K562 (cell line): ENCODE measurements at regions not wholly inside any gene's neighbourhood (a gene's known extent, or its start where the extent isn't known, plus 50 kb on each side); places are given as distances from the start of the nearest gene placed in this dataset.

ENCODE experiments used
- CTCF ChIP-seq, 3 experiments: IDR thresholded peaks in 2 of 3; conservative IDR thresholded peaks in 1 of 3; 2 replicates each; pipeline ENCODE4 v1.5.1; 2011 to 2012; ENCODE audit warnings: low read length in 3 of 3, mild to moderate bottlenecking in 3 of 3, control low read depth in 2 of 3, improper control_type of control experiment in 1 of 3, inconsistent platforms in 1 of 3, low read depth in 1 of 3, mixed read lengths in 1 of 3, moderate library complexity in 1 of 3; ENCODE audit not compliant: insufficient read depth in 2 of 3
- FOXK1 ChIP-seq: sonication (generic); formaldehyde crosslinking; IDR thresholded peaks from 2 replicates; pipeline ENCODE4 v1.8.0; 2022; ENCODE audit warnings: missing genetic modification reagents, mild to moderate bottlenecking, borderline replicate concordance
- SAP30 ChIP-seq: fragments of 200-600 bp; sonication (generic); IDR thresholded peaks from 2 replicates; pipeline ENCODE4 v1.6.1; 2012; ENCODE audit warnings: borderline replicate concordance, low read depth, mild to moderate bottlenecking, moderate library complexity, low read length, control low read depth, inconsistent platforms; ENCODE audit not compliant: insufficient read depth, poor library complexity, severe bottlenecking
- SIN3A ChIP-seq, 2 experiments: fragments of 150-350 bp in 1 of 2; IDR thresholded peaks; 2 replicates each; pipeline ENCODE4 v1.6.1; 2011 to 2016; ENCODE audit warnings: borderline replicate concordance in 2 of 2, low read depth in 2 of 2, low read length in 2 of 2, mild to moderate bottlenecking in 2 of 2, moderate library complexity in 2 of 2; ENCODE audit not compliant: control insufficient read depth in 1 of 2
- TFAM ChIP-seq: fragments of 250-450 bp; sonication (Bioruptor Pico); conservative IDR thresholded peaks from 2 replicates; pipeline ENCODE4 v1.5.0; 2021; ENCODE audit warnings: mild to moderate bottlenecking, moderate library complexity
- ZMIZ1 ChIP-seq, 2 experiments: fragments of 150-350 bp in 1 of 2; IDR thresholded peaks; 2 replicates each; pipeline ENCODE4 v1.6.1; 2012 to 2016; ENCODE audit warnings: low read depth in 2 of 2, low read length in 2 of 2, mild to moderate bottlenecking in 1 of 2, moderate library complexity in 1 of 2

GRCh38 chr20:57794600-57795341 lies 85.0 kb upstream of the PMEPA1 start:
- no peak for TF ChIP-seq CTCF (IDR thresholded peaks at IDR 0.05 in 2 of 3, conservative IDR thresholded peaks at IDR 0.05 in 1 of 3; ENCODE audit: insufficient read depth in 2 of 3, low read depth in 1 of 3, low read length in 3 of 3)
- no peak for TF ChIP-seq FOXK1 (CRISPR knock-in tag)
- TF ChIP-seq SIN3A (IDR thresholded peaks at IDR 0.05; ENCODE audit: borderline replicate concordance in 2 of 2, control insufficient read depth in 1 of 2, low read depth in 2 of 2, low read length in 2 of 2): no peak
- no peak for TF ChIP-seq TFAM
- no peak for TF ChIP-seq ZMIZ1 (IDR thresholded peaks at IDR 0.05; ENCODE audit: low read depth in 2 of 2, low read length in 2 of 2)
- no peak for TF ChIP-seq SAP30
